HG03442 (cell line): ENCODE measurements at regions not wholly inside any gene's neighbourhood (a gene's known extent, or its start where the extent isn't known, plus 50 kb on each side); places are given as distances from the start of the nearest gene placed in this dataset.

Experiments
- ATAC-seq: cut with Tn5 transposase; IDR thresholded peaks from one replicate; pipeline ENCODE4 v1.9.1; 2021; ENCODE audit warnings: mild to moderate bottlenecking, moderate library complexity; ENCODE audit not compliant: unreplicated experiment

- no peak for ATAC-seq
Measured at GRCh38 chr15:61500523-61500922, 271.4 kb upstream of the RORA start.

GRCh38 chr15:61499376-61499775 is 270.3 kb upstream of the RORA start:
- ATAC-seq = no peak

- ATAC-seq = no peak
Measured at GRCh38 chr15:61489571-61489970, 260.5 kb upstream of the RORA start.

GRCh38 chr15:61483599-61483998 is 254.5 kb upstream of the RORA start:
- no peak for ATAC-seq

GRCh38 chr15:61481886-61482285 is 252.8 kb upstream of the RORA start:
- no peak for ATAC-seq

- no peak for ATAC-seq
Measured at GRCh38 chr15:61480863-61481262, 251.8 kb upstream of the RORA start.

GRCh38 chr15:61480295-61480694 is 251.2 kb upstream of the RORA start:
- no peak for ATAC-seq

GRCh38 chr15:61479613-61480012 is 250.5 kb upstream of the RORA start:
- no peak for ATAC-seq

GRCh38 chr15:61476741-61477140 is 247.6 kb upstream of the RORA start:
- no peak for ATAC-seq

- no peak for ATAC-seq
Measured at GRCh38 chr15:61474796-61475195, 245.7 kb upstream of the RORA start.

GRCh38 chr15:61467823-61468222 is 238.7 kb upstream of the RORA start:
- no peak for ATAC-seq

GRCh38 chr15:61459785-61460707 is 230.9 kb upstream of the RORA start:
- no peak for ATAC-seq

- no peak for ATAC-seq
Measured at GRCh38 chr15:61457050-61457733, 228.1 kb upstream of the RORA start.

GRCh38 chr15:61449186-61449702 is 220.1 kb upstream of the RORA start:
- ATAC-seq = no peak

GRCh38 chr15:61447981-61448380 is 218.9 kb upstream of the RORA start:
- ATAC-seq = no peak

- ATAC-seq = no peak
Measured at GRCh38 chr15:61444585-61444984, 215.5 kb upstream of the RORA start.

- ATAC-seq = no peak
Measured at GRCh38 chr15:61442821-61443220, 213.7 kb upstream of the RORA start.

GRCh38 chr15:61441891-61442290 is 212.8 kb upstream of the RORA start:
- ATAC-seq = no peak

- ATAC-seq = no peak
Measured at GRCh38 chr15:61426466-61426865, 197.4 kb upstream of the RORA start.

- no peak for ATAC-seq
Measured at GRCh38 chr15:61425934-61426333, 196.8 kb upstream of the RORA start.

- no peak for ATAC-seq
Measured at GRCh38 chr15:61422773-61423172, 193.7 kb upstream of the RORA start.

GRCh38 chr15:61421938-61422337 is 192.8 kb upstream of the RORA start:
- ATAC-seq = no peak
